HG03097 (cell line): ENCODE measurements at regions not wholly inside any gene's neighbourhood (a gene's known extent, or its start where the extent isn't known, plus 50 kb on each side); places are given as distances from the start of the nearest gene placed in this dataset.

Experiments
- ATAC-seq: cut with Tn5 transposase; IDR thresholded peaks from one replicate; pipeline ENCODE4 v1.9.1; 2021; ENCODE audit not compliant: unreplicated experiment, low FRiP score

DNA sequence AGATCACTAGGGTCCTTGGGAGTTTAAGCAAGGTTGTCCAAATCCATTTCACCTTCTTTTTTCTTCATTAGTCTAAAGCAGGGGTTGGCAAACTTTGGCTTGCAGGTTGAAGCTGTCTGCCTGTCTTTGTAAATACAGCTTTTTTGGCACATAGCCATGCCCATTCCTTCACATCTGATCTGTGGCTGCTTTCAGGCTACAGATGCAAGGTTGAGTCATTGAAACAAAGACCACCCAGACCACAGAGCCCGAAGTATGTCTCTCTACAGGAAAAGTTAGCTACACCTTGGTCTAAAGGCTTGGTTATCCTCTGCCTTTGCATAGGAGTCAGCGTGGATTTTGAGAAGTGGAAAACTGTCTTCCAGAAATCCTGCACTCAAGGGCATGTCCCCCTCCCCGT lies 238.1 kb upstream of the STS start:
- ATAC-seq = no peak

DNA sequence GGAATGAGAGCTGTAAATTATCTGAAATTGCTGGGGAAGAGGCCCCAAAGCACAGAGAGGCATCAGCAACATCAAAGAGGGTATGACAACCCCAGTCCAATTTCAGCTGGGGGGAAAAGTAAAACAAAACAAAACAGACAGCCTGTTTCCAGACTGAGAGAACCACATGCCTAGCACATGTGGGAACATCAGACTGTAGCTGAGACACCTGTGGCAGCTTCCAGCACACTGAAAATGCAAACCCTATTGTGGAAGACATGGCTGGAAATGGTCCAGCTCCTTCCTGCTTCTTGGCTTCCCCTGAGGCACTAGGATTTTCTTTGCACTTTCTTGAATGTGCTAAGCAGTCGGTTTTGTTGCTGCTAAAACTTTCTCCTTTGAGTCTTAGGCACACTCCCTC lies 240.9 kb upstream of the STS start:
- ATAC-seq = no peak

DNA sequence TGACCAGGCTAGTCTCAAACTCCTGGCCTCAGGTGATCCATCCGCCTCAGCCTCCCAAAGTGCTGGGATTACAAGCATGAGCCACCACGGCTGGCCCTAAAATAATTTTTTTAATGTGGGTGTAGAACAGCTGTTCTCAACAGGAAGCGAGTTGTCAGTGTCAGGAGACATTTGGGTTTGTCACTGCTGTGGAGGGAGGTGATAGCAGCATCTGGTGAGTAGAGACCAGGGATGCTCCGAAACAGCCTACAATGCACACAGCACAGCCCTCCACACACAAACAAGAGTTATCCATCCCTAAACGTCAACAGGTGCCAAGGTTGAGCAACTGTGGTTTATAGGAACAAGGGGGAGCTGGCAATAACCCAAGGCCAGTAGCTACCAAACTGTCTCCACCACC lies 243.4 kb upstream of the STS start:
- ATAC-seq = no peak

DNA sequence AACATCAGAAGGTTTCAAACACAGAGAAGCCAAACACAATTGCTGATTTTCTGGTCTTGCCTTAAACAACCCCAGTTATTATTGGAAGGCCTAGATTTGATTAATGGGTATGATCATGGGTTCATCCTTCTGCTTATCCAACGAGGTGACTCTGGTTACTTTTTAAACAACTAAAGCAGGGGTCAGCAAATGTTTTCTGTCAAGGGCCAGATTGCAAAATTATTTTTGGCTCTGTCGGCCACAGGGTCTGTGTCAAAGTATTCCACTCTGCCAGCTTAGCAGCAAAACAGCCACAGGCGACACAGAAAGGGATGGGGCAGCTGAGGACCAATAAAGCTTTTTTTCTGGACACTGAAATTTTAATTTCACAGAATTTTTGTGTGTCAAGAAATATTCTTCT lies 249.1 kb upstream of the STS start:
- ATAC-seq = no peak

DNA sequence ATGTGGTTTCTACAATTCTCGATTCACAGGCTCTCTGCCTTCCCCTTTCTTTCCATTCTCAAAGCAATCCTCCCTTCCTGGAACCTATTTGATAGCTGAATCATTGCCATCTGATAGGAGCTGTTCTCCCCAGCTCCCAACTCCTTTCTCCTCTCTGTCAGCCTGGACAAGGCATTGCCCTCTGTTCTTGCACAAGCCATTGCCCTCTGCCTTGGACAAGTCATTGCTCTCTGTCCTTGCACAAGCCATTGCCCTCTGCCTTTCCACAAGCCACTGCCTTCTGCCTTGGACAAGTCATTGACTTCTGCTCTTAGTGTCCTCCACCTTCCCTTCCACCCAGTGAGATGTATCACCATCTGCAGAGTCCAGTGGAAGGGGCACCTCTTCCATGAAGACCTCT lies 256.1 kb upstream of the STS start:
- no peak for ATAC-seq

DNA sequence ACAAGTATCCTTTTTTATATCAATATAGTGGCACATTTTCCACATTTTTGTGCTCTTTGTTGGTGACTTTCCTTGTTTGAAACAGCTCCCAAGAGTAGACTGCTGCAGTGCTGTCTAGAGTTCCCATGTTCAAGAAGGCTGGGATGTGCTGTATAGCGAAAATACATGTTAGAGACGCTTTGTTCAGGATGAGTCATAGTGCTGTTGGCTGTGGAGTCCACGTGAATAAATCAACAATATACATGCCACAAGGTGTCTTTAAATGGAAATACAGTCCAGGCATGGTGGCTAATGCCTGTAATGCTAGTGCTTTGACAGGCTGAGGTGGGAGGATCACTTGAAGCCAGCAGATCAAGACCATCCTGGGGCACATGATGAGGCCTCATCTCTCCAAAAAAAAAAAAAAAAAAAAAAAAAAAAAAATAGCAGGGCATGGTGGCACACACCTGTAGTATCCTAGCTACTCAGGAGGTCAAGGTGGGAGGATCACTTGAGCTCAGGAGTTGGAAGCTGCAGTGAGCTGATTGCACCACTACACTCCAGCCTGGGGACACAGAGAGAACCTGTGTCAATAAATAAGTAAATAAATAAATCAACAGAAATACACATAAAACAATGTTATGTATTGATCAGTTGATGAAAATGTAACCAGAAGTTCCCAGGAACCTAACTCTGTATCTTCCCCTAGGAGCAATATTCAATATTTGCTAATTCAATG lies 256.8 kb upstream of the STS start:
- no peak for ATAC-seq

DNA sequence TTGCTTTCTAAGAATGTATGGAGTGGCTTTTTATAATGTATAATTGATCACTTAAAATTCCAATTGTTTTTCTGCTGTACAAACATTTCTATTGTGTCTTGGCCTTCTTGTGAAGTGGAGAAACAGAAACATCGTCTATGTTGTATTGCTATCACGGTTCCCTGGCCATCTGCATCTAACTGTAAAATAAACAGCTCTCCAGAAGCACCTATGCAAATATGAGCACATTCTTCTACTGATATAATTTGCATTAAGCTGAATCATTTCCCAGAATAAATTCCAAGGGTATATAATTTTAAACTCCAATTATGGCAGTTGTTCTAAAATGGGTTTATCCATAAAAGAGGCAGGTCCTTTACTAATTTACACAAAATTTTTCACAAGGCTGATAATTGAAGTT lies 261.6 kb upstream of the STS start:
- ATAC-seq = no peak

DNA sequence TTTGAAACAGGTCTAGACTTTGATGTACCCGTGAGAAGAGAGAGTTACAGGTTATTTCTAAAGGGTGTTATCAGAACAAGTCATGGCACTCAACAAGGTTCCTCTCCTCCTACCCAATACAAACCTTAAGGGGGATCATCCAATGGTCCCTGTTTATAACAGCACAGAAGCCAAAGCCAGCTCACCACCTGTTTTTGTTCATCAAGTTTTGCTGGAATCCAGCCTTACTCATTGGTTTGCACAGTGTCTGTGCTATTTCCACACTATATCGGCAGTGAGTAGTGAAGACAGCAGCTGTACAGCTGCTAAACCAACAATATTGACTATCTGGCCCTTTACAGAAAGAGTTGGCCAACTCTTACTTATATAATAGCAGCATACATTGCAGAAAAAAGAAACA lies 262.1 kb upstream of the STS start:
- no peak for ATAC-seq

DNA sequence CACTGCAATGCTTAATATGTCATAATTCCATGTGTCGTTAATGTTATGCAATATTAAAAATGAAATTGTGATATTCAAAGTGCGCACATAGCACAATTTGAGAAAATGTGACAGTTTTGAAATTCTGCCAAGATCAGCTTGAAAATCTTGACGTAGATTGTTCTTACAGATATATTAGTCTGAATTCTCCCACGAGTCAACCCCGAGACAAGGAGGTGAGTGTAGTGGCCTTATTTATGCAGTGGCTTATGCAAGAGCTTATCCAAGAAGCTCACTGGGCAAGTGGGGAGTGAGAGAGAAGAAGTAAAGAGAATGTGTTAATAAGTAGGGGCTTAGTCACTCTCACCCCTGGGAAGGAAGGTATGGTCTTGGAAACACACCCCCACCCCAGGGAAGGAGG lies 286.1 kb upstream of the STS start:
- ATAC-seq = no peak

DNA sequence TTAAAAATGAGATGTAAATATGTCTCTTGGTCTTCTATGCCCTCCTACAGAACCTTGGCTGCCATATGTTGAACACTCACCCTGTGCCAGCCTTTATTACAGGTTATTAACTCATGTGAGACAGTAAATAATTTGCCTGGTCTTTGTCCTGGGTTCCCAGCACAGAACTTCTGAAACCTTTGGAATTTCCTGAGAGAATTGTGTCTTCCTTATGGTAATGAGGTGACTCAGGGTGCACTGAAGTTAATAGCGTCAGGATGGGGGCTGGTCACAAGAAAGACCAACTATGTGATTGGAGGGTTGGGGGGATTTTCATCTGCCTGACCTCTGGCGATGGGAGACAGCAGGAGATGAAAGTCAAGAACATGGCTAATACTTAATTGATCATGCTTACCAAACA lies 289.8 kb upstream of the STS start:
- ATAC-seq = no peak

DNA sequence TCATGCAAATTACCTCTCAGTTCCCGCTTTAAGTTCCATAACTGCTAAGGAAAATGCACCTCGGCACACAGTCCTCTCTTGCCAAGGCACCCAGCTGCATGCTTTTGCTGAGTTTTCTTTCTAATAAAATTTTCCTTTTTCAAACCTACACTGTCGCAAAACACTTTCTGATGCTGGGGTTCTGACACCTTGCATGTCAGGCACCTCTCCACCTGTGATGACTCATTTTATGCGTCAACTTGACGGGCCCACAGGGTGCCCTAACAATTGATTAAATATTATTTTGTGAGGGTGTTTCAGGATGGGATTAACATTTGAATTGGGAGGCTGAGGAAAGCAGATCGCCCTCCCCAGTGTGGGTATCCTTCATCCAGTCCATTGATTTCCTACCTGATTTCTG lies 291.0 kb upstream of the STS start:
- ATAC-seq = no peak

DNA sequence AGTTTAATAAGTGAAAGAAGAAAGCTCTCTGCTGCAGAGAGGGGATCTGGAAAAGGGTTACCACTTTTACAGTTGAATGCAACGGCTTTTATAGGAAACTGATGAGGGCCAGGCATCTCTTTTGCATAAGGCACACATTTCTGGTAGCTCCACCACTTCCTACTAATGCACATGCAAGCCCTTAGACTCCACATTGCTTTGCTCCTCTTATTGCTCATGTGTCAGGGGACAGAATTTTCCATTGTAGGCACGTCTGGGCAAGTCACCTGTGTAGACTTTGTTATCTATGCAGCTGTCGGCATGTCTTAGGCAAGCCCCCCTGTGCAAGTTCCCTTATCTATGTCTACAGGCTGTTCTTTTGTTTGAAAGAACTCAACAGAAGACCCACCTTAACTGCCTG lies 294.6 kb upstream of the STS start:
- no peak for ATAC-seq

DNA sequence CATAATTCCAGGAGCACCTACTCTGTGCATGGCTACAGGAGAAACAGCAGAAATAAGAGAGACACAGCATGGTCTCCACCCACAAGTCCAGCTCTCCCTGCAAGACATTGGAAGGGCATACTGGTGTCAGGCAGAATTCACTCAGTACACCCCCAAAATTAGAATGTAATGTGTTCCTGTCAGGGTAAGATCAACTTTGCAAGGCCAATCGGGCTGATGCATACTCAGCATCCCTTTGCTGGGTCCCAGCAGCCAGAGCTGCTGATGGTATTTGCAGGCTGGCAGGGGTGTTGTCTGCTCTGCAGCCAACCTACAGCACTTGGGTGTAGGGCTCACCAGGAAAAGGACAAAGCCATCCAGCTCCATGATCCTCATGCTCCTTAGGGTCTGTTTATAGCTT lies 295.4 kb upstream of the STS start:
- ATAC-seq = no peak

DNA sequence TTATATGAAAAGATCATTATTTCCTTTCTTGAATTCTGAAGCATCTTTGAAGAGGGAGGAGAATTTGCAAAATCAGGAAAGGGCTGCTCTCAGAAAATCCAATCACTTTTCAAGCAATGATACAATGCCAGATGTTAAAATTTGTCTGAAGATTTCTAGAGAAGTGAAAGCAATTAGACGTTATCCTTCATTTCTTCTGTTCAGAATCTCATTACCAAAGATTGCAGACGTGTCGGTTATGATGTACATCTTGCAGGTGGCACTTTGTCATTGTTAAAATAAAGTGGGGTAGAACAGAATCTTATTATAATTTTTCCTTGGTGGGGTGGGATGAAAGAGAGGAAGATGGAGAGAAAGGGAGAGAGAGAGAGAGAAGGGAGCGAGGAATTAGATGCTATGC lies 296.4 kb upstream of the STS start:
- no peak for ATAC-seq

DNA sequence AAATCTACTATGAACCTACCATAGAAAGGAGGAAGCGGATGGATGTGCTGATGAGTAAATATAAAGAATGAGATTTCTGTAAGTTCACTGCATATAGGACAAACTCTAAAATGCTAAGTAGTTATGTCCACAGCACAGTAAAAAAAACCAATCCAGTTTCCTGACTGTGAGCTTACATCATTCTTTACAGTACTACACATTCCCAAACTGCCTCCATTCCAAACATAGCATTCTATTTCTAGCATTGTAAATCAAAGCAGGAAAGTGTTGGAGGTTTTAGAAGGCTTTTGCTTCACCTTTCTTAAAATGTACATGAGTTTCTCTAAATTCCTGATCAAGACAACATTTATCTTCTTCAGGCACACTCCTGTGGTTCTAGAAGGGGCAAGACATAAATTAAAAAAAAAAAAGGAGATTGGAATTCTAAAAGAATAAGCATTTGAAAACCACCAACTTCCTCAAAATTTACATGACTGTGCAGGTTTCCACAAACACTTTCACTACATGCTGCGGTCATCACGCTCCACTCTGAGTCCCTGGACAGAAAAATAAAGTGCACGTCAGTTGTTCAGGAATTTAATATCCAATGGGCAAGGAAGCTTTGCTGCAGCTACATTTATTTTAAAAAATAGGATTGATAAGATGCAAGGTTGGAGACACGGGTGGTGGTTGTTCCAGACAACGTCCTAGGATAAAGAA lies 297.6 kb upstream of the STS start:
- no peak for ATAC-seq

DNA sequence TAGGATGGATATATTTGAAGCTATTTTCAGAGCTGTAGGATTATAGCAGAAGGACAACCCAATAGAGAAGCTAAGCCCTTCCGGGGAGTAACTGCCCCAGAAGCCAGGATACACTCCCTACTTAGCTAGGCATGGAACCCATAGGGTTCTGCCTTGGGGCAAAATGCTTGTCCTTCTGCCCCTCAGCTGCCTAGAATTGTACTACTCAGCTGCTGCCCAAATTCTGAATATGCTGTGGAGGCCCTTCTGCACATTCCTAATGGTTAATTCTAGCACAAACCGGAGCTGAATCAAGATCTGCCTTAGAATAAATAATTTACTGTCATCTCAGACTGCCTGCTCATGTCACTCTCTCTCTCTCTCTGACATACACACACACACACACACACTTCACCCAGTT lies 297.7 kb upstream of the VCX3A start:
- no peak for ATAC-seq

DNA sequence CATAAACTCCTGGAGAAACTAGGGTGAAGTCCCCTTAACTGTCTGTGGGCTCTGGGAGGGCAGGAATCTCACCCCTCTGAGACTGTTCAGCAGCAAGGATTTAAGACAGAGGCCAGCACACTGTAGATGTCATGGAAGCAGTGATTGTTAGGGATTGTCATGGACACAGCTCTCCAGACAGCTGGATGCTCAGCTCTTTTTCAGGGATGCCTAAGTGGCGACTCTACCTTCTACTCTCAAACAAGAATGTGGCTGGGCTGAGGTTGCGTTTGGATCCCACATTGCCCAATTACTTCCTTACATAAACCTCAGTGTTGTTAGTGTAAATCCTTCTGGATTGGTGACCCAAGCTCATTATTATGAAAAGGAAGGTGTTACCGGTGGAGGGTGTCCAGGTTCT lies 291.9 kb upstream of the VCX3A start:
- ATAC-seq = no peak

DNA sequence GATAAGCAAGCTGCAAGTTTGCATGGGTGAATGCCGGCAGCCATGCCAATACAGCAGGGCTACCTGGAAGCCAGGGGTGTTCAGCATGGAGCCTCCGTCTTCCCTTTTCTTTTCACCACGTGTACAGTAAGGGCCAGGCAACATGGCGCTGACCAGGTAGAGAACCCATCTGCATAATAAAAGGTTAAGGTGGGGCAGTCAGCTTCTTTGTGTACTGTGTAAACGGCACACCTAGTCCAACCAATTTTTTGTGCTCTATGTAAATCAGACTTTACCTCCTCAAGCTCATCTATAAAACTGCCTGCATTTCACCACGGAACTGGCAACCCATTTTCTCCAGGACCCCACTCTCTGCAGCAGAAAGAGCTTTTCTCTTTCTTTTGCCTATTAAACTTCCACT lies 286.8 kb upstream of the VCX3A start:
- ATAC-seq = no peak

DNA sequence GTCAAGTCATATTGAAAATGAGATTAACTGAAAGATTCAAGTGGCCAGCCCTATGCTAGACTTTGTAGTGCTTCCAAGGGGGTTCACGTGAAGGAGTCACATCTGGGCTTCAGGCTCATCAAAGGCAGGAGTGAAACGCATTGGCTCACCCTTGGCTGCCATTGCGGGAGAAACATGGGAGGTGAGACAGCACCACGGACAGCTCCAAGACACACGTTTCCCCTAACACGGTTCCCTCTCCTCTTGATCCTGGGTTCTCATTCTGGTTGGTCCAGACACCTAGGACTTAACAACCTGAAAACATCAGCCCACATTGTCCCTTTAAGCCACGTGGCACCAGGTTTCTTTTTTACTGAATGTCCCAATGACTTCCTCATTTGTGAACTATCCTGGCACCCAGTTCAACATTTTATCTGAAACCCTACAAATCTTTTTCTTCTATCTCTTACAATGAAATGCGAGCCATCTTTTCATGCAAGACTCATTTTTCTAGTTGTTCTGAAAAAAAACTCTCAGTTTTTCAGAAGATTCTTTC lies 279.0 kb upstream of the VCX3A start:
- ATAC-seq = no peak

DNA sequence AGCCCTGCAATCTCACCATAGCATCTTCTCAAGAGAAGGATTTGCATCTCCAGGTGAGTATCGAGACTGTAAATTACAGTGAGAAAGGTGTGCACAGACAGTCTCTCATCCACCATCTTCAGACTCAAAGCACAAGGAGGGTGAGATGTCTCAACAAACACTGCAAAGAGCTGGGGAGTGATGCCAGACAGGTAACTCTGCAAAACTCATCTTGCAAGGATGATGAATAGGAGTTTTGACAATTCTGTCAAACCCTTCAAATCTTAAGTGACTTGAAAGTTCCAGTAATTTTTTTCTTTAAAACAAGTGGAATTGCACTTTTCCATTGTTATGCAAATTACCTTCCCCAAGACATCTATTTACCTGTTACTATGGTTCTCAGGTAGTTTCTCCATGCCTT lies 277.2 kb upstream of the VCX3A start:
- no peak for ATAC-seq

DNA sequence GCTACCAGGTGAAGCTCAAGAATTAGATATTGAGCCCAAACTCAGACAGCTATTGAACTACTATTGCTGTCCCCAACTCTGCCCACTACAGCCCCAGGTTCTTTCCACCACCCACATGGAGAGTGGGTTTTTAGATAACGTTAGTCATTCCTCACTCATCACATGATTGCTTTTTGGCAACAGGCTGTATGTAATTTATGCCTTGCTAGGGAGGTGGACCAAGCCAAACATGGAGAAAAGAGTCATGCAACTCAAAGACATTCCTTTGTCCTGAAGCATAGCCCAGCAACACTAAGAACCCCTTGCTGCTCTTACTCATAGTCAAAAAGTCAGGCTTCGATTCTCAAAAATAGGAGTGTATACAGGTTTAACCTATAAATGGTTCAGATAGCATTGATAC lies 275.9 kb upstream of the VCX3A start:
- no peak for ATAC-seq

DNA sequence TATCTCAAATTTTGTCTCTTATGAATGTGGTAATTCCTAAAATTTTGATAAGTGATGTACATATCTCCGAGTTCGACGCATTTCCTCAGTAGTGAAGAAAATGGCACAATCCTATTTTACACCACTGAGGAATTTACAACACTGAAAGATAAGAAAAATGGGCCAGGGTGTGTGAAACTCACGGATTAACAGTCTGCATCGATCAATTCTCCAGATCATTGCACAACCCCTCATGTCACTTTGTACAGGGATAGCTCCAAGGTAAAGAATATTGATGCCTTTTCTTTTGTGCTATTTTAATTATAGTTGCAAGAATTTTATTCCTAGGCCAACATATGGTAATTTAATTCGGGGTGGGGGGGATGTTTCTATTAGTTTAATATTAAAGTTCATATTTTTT lies 268.7 kb upstream of the VCX3A start:
- ATAC-seq = no peak
